ENCODE measurements at regions not wholly inside any gene's neighbourhood (a gene's known extent, or its start where the extent isn't known, plus 50 kb on each side); places are given as distances from the start of the nearest gene placed in this dataset.

GRCh38 chr14:96653597-96653996 lies 143.6 kb upstream of the VRK1 start:
- TF ChIP-seq CTCF (IDR thresholded peaks at IDR 0.05), result no peak
- no peak for TF ChIP-seq POLR2A (IDR thresholded peaks at IDR 0.05)
- no peak for TF ChIP-seq POLR2AphosphoS5 (IDR thresholded peaks at IDR 0.05)

All from gastroesophageal sphincter (tissue), 3 donors.